Skin epidermis (tissue), 12 donors: ENCODE measurements at regions not wholly inside any gene's neighbourhood (a gene's known extent, or its start where the extent isn't known, plus 50 kb on each side); places are given as distances from the start of the nearest gene placed in this dataset.
"Not testable (repeated sequence)": the region's sequence is repeated elsewhere in the genome, so short reads cannot be mapped to it uniquely, and the experiment has no call there.

Experiments
- H3K27ac ChIP-seq, 21 experiments: fragments of 200-600 bp; sonication (generic) in 11 of 21; one replicate each; pipeline ENCODE4 v1.5.0; 2020; ENCODE audit warnings: mild to moderate bottlenecking in 3 of 21, inconsistent platforms in 2 of 21, moderate library complexity in 2 of 21
- H3K4me3 ChIP-seq, 7 experiments: fragments of 200-600 bp; sonication (generic) in 2 of 7; one replicate each; pipeline ENCODE4 v1.5.0; 2020; ENCODE audit warnings: inconsistent platforms in 2 of 7, mild to moderate bottlenecking in 2 of 7, moderate library complexity in 1 of 7

DNA sequence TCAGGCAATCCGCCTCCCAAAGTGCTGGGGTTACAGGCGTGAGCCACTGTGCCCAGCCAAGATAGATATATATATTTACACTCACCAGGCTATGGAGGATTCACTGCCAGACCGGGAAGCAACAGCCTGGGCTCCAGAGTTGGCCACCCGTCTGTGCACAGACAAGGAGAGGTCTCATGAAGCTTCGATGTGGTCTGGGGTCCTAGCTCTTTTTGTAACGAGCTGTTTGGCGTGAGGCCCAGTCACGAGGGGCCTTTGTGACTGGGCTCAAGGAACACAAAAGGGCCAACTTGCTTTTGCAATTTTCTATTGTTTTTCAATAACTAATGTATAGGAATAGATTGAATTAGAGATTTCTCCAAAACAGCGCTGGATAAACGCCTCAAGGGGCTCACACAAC lies 77.6 kb upstream of the EIF5 start:
- Histone ChIP-seq H3K4me3 (no peak overlapping the region), H3K27ac (no peak overlapping the region)

DNA sequence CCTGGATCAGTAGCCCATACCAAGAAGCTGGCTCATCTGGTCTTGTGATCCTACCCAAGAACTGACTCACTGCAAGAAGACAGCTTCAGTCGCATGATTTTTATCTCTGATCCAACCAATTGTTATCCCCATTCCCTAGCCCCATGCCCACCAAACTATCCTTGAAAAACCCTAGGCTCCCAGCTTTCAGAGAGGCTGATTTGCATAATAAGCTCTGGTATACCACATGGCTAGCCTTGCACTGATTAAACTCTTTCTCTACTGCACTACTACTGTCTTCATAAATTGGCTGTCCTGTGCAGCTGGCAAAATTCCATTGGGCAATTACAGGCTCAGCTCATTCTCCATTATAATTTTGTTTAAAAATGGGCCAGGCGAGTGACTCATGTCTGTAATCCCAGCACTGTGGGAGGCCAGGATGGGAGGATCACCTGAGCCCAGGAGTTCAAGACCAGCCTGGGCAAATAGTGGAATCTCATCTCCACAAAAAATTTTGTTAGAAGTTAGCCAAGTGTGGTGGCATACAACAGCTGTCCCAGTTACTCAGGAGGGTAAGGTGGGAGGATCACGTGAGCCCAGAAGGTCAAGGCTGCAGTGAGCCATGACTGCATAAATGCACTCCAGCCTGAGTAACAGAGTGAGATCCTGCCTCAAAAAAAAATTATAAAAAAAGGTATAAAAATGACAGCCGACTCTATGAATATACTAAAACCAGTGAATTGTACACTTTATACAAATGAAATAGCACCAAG lies 76.7 kb upstream of the EIF5 start:
- no peak overlapping the region for H3K27ac ChIP-seq
- no peak overlapping the region for H3K4me3 ChIP-seq

- no peak overlapping the region for H3K4me3 ChIP-seq
- H3K27ac ChIP-seq, result no peak overlapping the region
Measured at GRCh38 chr14:103258211-103258610, 75.8 kb upstream of the EIF5 start.

GRCh38 chr14:103259184-103259583 lies 74.9 kb upstream of the EIF5 start:
- Histone ChIP-seq H3K4me3 (no peak overlapping the region), H3K27ac (no peak overlapping the region)

DNA sequence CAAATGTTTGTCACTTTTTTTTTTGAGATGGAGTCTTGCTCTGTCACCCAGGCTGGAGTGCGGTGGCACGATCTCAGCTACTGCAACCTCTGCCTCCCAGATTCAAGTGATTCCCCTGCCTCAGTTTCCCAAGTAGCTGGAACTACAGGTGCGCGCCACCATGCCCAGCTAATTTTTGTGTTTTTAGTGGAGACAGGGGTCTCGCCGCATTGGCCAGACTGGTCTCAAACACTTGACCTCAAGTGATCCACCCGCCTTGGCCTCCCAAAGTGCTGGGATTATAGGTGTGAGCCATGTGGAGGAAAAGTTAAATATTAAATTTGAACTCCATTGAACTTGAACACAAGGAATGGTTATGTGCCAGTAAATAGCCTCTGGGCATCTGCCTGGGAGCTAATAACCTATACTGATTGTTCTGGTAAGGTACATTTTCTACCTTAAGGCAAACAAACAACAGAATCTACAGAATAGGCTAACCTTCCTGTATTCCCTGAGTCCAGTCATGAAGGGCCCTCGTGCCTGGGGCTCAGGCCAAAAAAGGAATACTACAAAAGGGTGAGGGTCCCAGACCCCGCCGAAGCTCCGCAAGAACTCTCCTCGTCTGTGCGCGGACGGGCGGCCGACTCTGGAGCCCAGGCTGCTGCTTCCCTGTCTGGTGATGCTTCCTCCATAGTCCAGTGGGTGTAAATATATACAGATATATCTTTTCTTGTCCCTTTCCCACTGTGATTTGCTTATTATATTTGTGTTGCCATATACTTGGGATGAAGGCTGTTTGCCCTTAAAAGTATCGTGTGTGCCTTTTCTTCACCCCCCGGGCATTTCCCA lies 74.0 kb upstream of the EIF5 start:
- H3K4me3 ChIP-seq, result peak overlapping the region; percentile 15 to 41 (median 28)
- peak overlapping the region in 19 of 21 experiments; percentile 5 to 87 (median 61) for H3K27ac ChIP-seq

DNA sequence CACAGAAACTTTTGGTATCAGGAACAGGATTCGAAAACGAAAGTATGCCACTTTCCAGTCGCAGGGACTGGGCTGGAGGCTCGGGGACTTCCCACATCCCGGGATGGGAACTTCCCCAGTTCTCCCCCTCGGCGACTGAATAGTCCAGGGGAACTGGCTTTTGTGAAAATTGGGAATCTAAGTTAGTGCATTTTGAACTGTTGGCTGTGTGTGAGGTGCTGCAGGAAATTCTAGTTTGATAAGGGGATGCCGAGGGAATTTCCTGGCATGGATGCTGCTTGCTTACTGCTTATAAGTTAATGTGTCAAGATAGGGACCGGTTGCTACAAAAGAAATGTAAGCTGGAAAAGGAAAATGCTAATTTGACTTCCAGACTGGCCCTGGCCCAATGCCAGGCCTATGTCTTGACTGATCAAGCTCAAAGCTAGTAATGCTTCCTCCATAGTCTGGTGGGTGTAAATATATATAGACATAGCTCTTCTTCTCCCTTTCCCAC lies 73.4 kb upstream of the EIF5 start:
- Histone ChIP-seq H3K27ac (peak overlapping the region in 18 of 21 experiments; percentile 5 to 87 (median 63)), H3K4me3 (peak overlapping the region; percentile 15 to 41 (median 28))

DNA sequence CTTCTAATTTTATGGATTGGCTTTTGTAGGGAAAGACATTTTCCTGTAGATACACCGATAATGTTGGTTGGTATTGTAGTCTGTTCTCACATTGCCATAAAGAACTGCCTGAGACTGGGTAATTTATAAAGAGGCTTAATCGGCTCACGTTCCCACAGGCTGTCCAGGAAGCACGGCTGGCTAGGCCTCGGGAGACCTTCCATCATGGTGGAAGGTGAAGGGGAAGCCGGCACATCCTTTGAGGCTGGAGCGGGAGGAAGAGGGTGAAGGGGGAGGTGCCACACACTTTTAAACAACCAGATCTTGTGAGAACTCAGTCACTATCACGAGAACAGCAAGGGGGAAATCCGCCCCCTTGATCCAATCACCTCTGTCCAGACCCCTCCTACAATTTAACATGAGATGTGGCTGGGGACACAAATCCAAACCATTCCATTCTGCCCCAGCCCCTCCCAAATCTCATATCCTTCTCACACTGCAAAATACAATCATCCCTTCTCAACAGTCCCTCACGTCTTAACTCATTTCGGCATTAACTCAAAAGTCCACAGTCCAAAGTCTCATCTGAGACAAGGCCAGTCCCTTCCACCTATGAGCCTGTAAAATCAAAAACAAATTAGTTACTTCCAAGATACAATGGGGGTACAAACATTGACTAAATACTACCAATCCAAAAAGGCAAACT lies 66.7 kb upstream of the EIF5 start:
- no peak overlapping the region for H3K27ac ChIP-seq

GRCh38 chr14:103271189-103271588 lies 62.8 kb upstream of the EIF5 start:
- Histone ChIP-seq H3K4me3 (no peak overlapping the region), H3K27ac (no peak overlapping the region)

More for the DNA sequence above, 66.7 kb upstream of the EIF5 start:
- no peak overlapping the region for H3K4me3 ChIP-seq

DNA sequence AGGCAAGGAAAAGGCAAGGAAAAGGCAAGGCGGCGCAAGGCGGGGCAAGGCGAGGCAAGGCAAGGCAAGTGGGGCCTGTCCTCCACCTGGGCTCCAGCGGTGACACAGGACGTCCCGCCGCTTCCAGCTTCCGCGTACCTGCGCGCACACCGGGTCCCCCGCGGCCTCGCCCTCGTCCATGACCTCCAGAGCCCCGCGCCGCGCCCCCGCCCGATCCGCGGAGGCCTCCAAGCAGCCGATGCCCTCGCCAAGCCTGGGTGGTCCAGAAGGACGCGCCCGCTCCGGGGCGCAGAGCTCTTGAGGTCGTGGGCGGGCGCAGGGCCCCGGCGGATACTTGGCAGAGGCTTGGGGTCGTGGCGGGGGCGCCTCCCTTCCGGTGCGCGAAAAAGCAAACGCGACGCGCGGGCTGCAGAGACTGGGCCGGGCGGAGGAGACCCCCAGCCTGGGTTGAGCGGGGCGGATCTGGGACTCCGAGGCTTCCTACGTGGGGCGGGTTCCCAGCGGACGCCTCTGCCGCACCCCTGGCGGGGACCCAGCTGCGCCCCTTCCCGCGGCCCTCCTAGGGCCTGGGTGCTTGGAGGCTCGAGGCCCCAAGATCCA lies 60.8 kb upstream of the EIF5 start:
- H3K4me3 ChIP-seq, result peak overlapping the region in 6 of 7 experiments; percentile 10 to 45 (median 32)
- H3K27ac ChIP-seq, result peak overlapping the region in 3 of 21 experiments; percentile 1 to 28 (median 1)

DNA sequence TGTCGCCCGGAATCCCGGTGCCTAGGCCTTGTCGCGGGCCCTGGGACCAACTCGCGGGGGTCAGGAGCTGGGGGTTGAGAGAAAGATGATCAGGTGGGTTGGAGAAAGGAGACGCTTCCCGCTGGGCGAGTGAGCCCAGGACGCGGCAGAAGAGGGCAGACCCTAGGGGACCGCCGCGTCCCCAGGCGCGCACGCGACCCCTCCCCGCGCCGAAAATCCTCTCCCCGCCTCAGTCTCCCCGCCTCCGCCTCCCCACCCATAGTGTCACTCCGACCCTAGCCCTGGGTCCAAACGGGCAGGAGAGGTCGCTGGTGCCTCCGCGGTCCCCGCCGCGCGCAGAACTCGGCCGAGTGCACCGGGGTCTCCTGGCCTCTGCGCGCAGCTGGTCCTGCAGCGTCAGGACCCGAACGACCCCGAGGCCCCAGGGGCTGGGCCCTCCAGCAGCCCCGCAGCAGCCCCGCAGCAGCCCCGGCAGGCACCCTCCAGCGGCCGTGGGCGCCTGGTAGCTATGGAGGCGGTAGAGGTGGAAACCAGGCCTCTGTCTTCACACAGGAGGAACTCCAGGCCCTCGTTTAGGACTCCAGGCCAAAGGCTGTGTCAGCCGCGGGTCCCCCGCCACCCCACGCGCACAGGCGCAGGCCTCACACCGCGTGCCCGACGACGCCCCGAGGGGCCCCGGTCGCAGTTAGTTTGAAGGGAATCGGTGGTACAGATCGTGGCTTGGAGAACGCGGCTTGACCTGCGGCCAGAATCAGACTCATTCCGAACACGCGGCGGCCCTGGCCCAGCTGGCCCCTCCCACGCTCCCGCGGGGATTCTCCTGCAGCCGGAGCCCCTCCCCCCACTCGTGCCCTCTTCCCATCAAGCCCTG lies 60.1 kb upstream of the EIF5 start:
- Histone ChIP-seq H3K27ac (peak overlapping the region in 1 of 21 experiments; percentile 1), H3K4me3 (peak overlapping the region in 6 of 7 experiments; percentile 10 to 45 (median 32))

GRCh38 chr14:103275000-103275399 lies 59.0 kb upstream of the EIF5 start:
- no peak overlapping the region for H3K27ac ChIP-seq
- no peak overlapping the region for H3K4me3 ChIP-seq

- Histone ChIP-seq H3K27ac (no peak overlapping the region), H3K4me3 (no peak overlapping the region)
Measured at GRCh38 chr14:103277931-103278330, 56.1 kb upstream of the EIF5 start.

- H3K27ac ChIP-seq, result peak overlapping the region in 3 of 21 experiments; percentile 15 to 21 (median 21)
- H3K4me3 ChIP-seq, result peak overlapping the region in 6 of 7 experiments; percentile 12 to 32 (median 24)
Measured at GRCh38 chr14:103279142-103280025, 54.7 kb upstream of the EIF5 start.

GRCh38 chr14:103280278-103280928 lies 53.6 kb upstream of the EIF5 start:
- Histone ChIP-seq H3K4me3 (no peak overlapping the region), H3K27ac (no peak overlapping the region)

DNA sequence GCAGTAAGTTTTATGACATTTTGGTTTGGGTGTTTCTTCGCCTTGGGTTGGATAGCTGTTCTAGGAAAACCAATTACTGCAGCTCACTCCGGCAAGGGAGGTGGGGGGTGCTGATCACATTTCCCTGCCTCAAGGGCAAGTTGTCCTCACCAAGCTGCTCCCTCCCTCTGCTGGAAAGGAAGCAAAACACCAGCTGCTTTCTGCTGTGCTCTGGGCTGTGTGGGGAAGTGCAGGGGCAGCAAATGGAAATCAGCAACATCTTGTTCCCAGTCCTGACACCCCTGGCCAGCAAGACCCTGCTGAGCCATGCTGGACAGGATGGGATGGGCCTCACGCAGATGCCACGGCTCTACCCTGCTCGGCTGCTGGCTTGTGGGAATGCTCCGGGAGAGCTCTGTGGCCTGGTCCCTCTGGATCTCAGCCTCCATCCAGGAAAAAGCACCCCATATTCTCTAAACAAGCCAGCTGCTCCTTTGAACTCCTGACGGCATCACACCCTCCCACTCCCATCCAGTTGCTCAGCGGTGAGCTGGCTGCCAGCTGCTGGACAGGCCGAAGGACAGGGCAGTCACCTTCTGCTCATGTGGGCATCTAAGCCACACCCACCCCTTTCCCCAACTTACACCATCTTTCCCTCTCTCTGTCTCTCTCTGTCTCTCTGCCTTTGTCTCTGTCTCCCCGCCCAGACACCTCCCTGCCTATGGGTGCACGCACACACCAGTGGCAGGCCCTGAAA lies 52.4 kb upstream of the EIF5 start:
- Histone ChIP-seq H3K27ac (no peak overlapping the region), H3K4me3 (no peak overlapping the region)

GRCh38 chr14:103282309-103282708 lies 51.7 kb upstream of the EIF5 start:
- not testable (repeated sequence) for H3K27ac ChIP-seq, H3K4me3 ChIP-seq

DNA sequence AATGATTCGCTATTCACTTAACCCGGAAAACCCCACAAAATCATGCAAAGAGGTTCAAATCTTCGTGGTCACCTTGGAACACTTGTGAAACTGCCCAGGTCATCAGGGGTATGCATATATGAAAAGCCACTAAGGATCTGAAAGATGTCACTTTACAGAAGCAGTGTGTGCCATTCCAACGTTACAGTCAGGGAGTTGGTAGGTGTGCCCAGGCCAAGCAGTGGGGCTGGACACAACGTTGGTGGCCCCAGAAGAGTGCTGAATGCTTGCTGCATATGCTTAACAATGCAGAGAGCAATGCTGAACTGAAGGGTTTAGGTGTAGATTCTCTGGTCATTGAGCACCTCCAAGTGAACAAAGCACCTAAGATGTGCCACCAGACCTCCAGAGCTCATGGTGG lies 51.1 kb upstream of the EIF5 start:
- Histone ChIP-seq H3K4me3 (no peak overlapping the region), H3K27ac (no peak overlapping the region)
